HUES6 (cell line): ENCODE measurements at regions not wholly inside any gene's neighbourhood (a gene's known extent, or its start where the extent isn't known, plus 50 kb on each side); places are given as distances from the start of the nearest gene placed in this dataset.
A peak's percentile ranks its signal among the peaks of the same experiment; 100 is the strongest.
"Not testable (repeated sequence)": the region's sequence is repeated elsewhere in the genome, so short reads cannot be mapped to it uniquely, and the experiment has no call there.

ENCODE experiments used
- H3K27ac ChIP-seq: 2 replicates; pipeline ENCODE4 v1.7.0; 2013; ENCODE audit warnings: low read depth, mild to moderate bottlenecking, low read length, inconsistent platforms
- H3K27me3 ChIP-seq: 2 replicates; pipeline ENCODE4 v1.6.1; 2013; ENCODE audit warnings: low read length; ENCODE audit not compliant: control insufficient read depth, insufficient read depth
- H3K36me3 ChIP-seq: 2 replicates; pipeline ENCODE4 v1.6.1; 2013; ENCODE audit warnings: low read length; ENCODE audit not compliant: control insufficient read depth, insufficient read depth
- H3K4me1 ChIP-seq: 2 replicates; pipeline ENCODE4 v1.6.1; 2013; ENCODE audit warnings: low read length; ENCODE audit not compliant: control insufficient read depth, insufficient read depth
- H3K4me3 ChIP-seq: 2 replicates; pipeline ENCODE4 v1.5.1; 2013; ENCODE audit warnings: low read depth, low read length
- H3K9ac ChIP-seq: one replicate; pipeline ENCODE4 v1.6.1; 2013; ENCODE audit warnings: mild to moderate bottlenecking, low read length
- H3K9me3 ChIP-seq: 2 replicates; pipeline ENCODE4 v1.6.1; 2013; ENCODE audit warnings: low read depth, low read length; ENCODE audit not compliant: control insufficient read depth, insufficient read depth

DNA sequence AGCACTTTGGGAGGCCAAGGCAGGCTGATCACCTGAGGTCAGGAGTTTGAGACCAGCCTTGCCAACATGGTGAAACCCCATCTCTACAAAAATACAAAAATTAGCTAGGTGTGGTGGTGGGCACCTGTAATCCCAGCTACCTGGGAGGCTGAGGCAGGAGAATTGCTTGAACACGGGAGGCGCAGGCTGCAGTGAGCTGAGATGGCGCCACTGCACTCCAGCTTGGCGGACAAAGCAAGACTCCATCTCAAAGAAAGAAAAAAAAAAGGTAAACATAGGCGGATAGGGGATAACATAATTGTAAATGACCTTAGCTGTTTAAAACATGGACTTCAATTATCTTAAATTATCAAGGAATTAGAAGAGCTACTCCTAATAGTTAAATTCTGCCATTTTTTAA, 189.3 kb upstream of the ZNF184 start:
- not testable (repeated sequence) for H3K4me1 ChIP-seq, H3K27me3 ChIP-seq, H3K9me3 ChIP-seq, H3K4me3 ChIP-seq, H3K36me3 ChIP-seq, H3K27ac ChIP-seq, H3K9ac ChIP-seq

DNA sequence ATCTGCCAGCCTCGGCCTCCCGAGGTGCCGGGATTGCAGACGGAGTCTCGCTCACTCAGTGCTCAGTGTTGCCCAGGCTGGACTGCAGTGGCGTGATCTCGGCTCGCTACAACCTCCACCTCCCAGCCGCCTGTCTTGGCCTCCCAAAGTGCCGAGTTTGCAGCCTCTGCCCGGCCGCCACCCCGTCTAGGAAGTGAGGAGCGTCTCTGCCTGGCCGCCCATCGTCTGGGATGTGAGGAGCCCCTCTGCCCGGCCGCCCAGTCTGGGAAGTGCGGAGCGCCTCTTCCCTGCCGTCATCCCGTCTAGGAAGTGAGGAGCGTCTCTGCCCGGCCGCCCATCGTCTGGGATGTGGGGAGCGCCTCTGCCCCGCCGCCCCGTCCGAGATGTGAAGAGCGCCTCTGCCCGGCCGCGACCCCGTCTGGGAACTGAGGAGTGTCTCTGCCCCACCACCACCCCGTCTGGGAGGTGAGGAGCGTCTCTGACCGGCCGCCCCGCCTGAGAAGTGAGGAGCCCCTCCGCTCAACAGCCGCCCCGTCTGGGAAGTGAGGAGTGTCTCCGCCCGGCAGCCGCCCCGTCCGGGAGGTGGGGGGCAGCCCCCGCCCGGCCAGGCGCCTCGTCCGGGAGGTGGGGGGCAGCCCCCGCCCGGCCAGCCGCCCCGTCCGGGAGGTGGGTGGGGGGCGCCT, 180.4 kb upstream of the ZNF184 start:
- H3K27me3 ChIP-seq, H3K27ac ChIP-seq, H3K9ac ChIP-seq, H3K4me3 ChIP-seq, H3K36me3 ChIP-seq, H3K4me1 ChIP-seq, H3K9me3 ChIP-seq: not testable (repeated sequence)

DNA sequence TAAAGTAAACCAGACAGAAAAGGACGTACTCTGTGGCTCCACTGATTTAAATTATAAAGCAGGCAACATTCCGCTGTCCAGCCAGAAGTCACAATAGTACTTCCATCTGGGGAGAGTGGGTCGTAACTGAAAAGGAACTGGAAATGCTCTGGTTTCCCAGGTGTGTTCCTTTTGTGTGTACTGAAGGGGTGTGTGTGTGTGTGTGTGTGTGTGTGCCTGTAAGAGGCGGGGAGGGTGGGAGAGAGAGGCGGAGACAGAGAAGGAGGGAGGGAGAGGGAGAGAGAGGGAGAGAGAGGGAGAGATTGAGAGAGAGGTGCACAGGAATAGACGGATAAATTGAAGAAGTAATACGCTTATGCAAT, 178.4 kb upstream of the ZNF184 start:
- Histone ChIP-seq H3K36me3 (no peaks in the 10 kb centered on the region), H3K27ac (no peak overlapping the region), H3K9me3 (peaks cover 7% of the 10 kb centered on the region), H3K9ac (peak overlapping the region; percentile 41), H3K4me3 (peak overlapping the region; percentile 75), H3K4me1 (no peaks in the 10 kb centered on the region), H3K27me3 (no peaks in the 10 kb centered on the region)

GRCh38 chr6:27650620-27651370, 177.9 kb upstream of the ZNF184 start:
- H3K4me3 ChIP-seq, result peak overlapping the region; percentile 75
- H3K9ac ChIP-seq, result peak overlapping the region; percentile 41
- H3K27ac ChIP-seq, result no peak overlapping the region
- H3K9me3 ChIP-seq, result peaks cover 7% of the 10 kb centered on the region
- H3K36me3 ChIP-seq, result no peaks in the 10 kb centered on the region
- no peaks in the 10 kb centered on the region for H3K27me3 ChIP-seq
- no peaks in the 10 kb centered on the region for H3K4me1 ChIP-seq

DNA sequence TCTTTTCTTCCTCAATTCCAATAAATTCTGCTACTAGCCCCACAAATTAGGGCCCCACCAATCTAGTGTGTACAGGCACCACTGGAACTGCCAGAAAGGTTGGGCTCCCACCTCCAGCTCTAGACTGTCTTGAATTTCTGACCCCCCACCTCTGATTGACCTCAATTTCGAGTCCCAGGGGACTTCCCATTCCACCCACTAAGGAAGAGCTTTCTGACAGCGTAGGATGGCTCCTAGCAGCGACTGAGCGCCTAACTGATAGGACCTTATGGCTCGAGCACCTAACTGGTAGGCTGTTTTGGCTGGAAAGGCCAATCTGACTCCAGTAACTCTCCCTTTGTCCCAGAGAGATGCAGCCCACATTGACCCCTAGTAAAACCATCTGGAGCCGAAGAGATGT, 171.6 kb upstream of the ZNF184 start:
- no peak overlapping the region for H3K27ac ChIP-seq
- no peaks in the 10 kb centered on the region for H3K36me3 ChIP-seq
- no peaks in the 10 kb centered on the region for H3K27me3 ChIP-seq
- no peak overlapping the region for H3K9ac ChIP-seq
- no peak overlapping the region for H3K4me3 ChIP-seq
- H3K4me1 ChIP-seq, result no peaks in the 10 kb centered on the region
- no peaks in the 10 kb centered on the region for H3K9me3 ChIP-seq

DNA sequence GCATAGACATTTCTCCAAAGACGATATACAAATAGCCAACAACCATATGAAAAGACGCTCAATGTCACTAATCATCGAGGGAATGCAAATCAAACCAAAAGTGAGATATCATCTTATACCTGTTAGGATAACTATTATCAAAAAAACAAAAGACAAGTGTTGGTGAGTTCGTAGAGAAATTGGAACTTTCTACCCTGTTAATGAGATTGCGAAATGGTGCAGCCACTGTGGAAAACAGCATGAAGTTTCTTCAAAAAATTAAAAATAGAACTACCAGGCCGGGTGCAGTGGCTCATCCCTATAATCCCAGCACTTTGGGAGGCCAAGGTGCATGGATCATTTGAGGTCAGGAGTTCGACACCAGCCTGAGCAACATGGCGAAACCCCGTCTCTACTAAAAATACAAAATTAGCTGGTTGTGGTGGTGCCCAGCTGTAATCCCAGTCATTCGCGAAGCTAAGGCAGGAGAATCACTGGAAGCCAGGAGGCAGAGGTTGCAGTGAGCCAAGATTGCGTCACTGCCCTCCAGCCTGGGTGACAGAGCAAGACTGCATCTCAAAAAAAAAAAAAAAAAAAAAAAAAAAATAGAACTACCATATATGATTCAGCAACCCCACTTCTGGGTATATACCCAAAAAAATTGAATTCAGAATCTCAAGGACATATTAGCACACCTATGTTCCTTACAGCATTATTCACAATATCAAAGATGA, 170.0 kb upstream of the ZNF184 start:
- no peaks in the 10 kb centered on the region for H3K27me3 ChIP-seq
- H3K9me3 ChIP-seq, result no peaks in the 10 kb centered on the region
- H3K4me1 ChIP-seq, result no peaks in the 10 kb centered on the region
- H3K27ac ChIP-seq, result no peak overlapping the region
- H3K4me3 ChIP-seq, result no peak overlapping the region
- H3K9ac ChIP-seq, result no peak overlapping the region
- H3K36me3 ChIP-seq, result no peaks in the 10 kb centered on the region

- H3K4me1 ChIP-seq, H3K36me3 ChIP-seq, H3K4me3 ChIP-seq, H3K9ac ChIP-seq, H3K27ac ChIP-seq, H3K9me3 ChIP-seq, H3K27me3 ChIP-seq: not testable (repeated sequence)
These were observed 163.0 kb upstream of the ZNF184 start for GRCh38 chr6:27635886-27636285.

DNA sequence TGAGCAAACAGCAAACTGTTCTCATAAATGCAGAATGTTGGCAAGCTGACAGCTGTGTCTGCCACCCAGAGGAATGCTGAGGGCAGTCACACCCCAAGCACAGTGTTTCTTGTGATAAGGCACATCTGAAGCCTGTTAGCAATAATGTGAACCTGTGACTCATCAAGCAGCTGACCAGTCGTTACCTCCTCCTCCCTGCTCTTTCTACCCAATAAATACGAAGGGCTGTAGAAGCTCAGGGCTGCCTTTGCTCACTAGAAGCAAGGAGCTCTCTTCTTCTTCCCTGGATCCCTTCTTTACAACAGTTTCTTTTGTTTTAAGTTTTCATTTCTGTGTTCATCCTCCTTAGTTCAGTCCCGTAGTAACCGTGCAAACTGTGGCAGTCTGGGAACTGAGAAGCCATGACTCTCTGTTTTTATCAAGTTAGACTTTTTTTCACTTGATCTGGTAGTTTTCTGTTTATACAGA, 160.3 kb upstream of the ZNF184 start:
- not testable (repeated sequence) for H3K4me3 ChIP-seq, H3K4me1 ChIP-seq, H3K27me3 ChIP-seq, H3K27ac ChIP-seq, H3K9ac ChIP-seq, H3K9me3 ChIP-seq, H3K36me3 ChIP-seq

GRCh38 chr6:27631609-27631916, 158.7 kb upstream of the ZNF184 start:
- peaks cover 4% of the 10 kb centered on the region; the same call in 1 of the 2 replicates for H3K9me3 ChIP-seq
- H3K4me3 ChIP-seq, result peak overlapping the region; percentile 31; the same call in 1 of the 2 replicates
- H3K36me3 ChIP-seq, result no peaks in the 10 kb centered on the region
- peaks cover 5% of the 10 kb centered on the region for H3K27me3 ChIP-seq
- H3K9ac ChIP-seq, result no peak overlapping the region
- H3K4me1 ChIP-seq, result 0 out of 2 replicates have a peak, but pooled peaks cover 7% of the 10 kb centered on the region
- no peak overlapping the region for H3K27ac ChIP-seq

DNA sequence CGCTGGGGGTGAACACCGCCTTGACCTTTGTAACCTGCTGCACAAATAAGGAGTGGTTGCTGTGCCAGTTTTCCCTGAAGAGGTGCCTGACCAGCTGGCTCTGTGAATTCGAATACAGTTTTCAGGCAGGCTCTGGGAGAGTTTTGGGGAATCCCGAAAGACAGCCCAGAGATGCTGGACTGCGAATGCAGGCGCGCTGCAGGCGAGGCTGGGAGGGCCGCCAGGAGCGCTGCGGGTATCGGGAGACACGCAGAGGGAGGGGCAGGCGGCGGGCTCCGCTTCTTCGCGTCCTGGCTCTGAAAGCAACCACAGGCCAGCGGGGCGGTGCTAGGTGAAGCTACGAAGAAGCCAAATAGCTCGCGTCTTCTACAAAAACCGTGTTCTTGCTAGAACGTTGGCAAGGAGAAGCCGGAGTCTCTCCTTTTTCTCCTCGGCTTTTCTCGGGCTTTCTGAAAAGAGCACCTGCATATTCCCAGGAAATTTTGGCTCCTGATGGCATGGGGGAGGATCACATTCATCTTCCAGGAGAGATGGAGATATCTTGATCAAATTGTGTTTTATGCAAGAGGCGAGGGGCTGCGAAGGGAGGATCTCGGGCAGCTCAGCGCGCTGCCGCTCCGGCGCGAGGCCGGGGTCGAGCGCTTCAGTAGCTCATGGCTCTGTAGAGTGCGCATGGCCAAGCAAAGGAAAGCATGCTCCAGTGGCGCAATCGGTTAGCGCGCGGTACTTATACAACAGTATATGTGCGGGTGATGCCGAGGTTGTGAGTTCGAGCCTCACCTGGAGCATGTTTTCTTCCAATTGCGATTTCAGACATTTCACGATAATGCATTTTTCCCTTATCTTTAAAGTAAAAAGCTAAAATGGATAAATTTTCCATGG, 158.1 kb upstream of the ZNF184 start:
- H3K27me3 ChIP-seq, result peaks cover 5% of the 10 kb centered on the region

More for the DNA sequence above, 158.1 kb upstream of the ZNF184 start:
- Histone ChIP-seq H3K9me3 (peaks cover 4% of the 10 kb centered on the region; the same call in 1 of the 2 replicates), H3K27ac (no peak overlapping the region), H3K4me1 (0 out of 2 replicates have a peak, but pooled peaks cover 7% of the 10 kb centered on the region), H3K9ac (peak overlapping the region; percentile 37), H3K4me3 (peak overlapping the region; percentile 82), H3K36me3 (no peaks in the 10 kb centered on the region)
